PC-9 (cell line): ENCODE measurements at regions not wholly inside any gene's neighbourhood (a gene's known extent, or its start where the extent isn't known, plus 50 kb on each side); places are given as distances from the start of the nearest gene placed in this dataset.

Experiments used
- BruUV-seq: library from RNA; stranded (reverse); fragments of 400-500 nt; replicated peaks from 2 replicates; lab custom pipeline; 2021; lab: Mats Ljungman, UMichigan
- CTCF ChIA-PET: fragments of 300-600 bp; sonication (Branson Sonifier 250); formaldehyde crosslinking; loops from one replicate; lab custom pipeline; 2022; ENCODE audit warnings: antibody characterized with exemption; lab: Charles Lee
- POLR2A ChIA-PET: fragments of 300-600 bp; sonication (Branson Sonifier 250); formaldehyde crosslinking; loops from one replicate; lab custom pipeline; 2022; ENCODE audit warnings: antibody characterized with exemption; ENCODE audit not compliant: unreplicated experiment; lab: Charles Lee
- DNase-seq, 2 experiments: peaks; one replicate each; pipeline versions ENCODE4 v3.0.0 to v3.0.0-alpha.2; 2015 to 2022; ENCODE audit warnings: mixed read lengths in 1 of 2
- H2AFZ ChIP-seq: fragments of 200-600 bp; sonication (generic); 2 replicates; pipeline ENCODE4 v1.8.1; 2017; ENCODE audit warnings: antibody characterized with exemption
- H3F3A ChIP-seq: fragments of 200-600 bp; sonication (generic); 2 replicates; pipeline ENCODE4 v1.8.1; 2017; ENCODE audit warnings: antibody characterized with exemption, mild to moderate bottlenecking, low read depth; ENCODE audit not compliant: insufficient read depth
- H3K27ac ChIP-seq: fragments of 200-600 bp; sonication (generic); 2 replicates; pipeline ENCODE4 v1.6.1; 2016; ENCODE audit warnings: mixed run types
- H3K27me3 ChIP-seq: fragments of 200-600 bp; sonication (generic); 2 replicates; pipeline ENCODE4 v1.6.1; 2016; ENCODE audit warnings: low read depth, mixed run types; ENCODE audit not compliant: insufficient read depth
- H3K36me3 ChIP-seq: fragments of 200-600 bp; sonication (generic); 2 replicates; pipeline ENCODE4 v1.6.1; 2016; ENCODE audit warnings: low read depth, mixed run types
- H3K4me1 ChIP-seq: fragments of 200-600 bp; sonication (generic); replicated peaks from 2 replicates; pipeline ENCODE4 v1.6.1; 2016; ENCODE audit warnings: mixed run types; ENCODE audit not compliant: insufficient read depth
- H3K4me2 ChIP-seq: fragments of 200-600 bp; sonication (generic); 2 replicates; pipeline ENCODE4 v1.6.1; 2017; ENCODE audit warnings: mixed run types
- H3K4me3 ChIP-seq: fragments of 200-600 bp; sonication (generic); 2 replicates; pipeline ENCODE4 v1.6.1; 2016; ENCODE audit warnings: mixed run types
- H3K79me2 ChIP-seq: fragments of 200-600 bp; sonication (generic); 2 replicates; pipeline ENCODE4 v1.6.1; 2017; ENCODE audit warnings: low read depth, mixed run types
- H3K9me2 ChIP-seq: fragments of 200-600 bp; sonication (generic); 2 replicates; pipeline ENCODE4 v1.8.1; 2017; ENCODE audit warnings: mild to moderate bottlenecking; ENCODE audit not compliant: insufficient read depth
- H3K9me3 ChIP-seq: fragments of 200-600 bp; sonication (generic); 2 replicates; pipeline ENCODE4 v1.8.1; 2016; ENCODE audit warnings: low read depth; ENCODE audit not compliant: insufficient read depth
- H4K20me1 ChIP-seq: fragments of 200-600 bp; sonication (generic); 2 replicates; pipeline ENCODE4 v1.8.1; 2017; ENCODE audit not compliant: insufficient read depth
- EZH2 ChIP-seq: fragments of 200-600 bp; sonication (generic); IDR thresholded peaks from 2 replicates; pipeline ENCODE4 v1.8.0; 2017; ENCODE audit warnings: antibody characterized with exemption, low read depth
- intact Hi-C: fragments of 100-400 bp; cut with micrococcal nuclease; formaldehyde crosslinking; loops from one replicate; pipeline ENCODE4 v1.10.0; 2022; ENCODE audit not compliant: unreplicated experiment
- TF ChIP-seq, protein P1 (sequence below): fragments of 200-600 bp; sonication (generic); conservative IDR thresholded peaks from 2 replicates; pipeline ENCODE4 v1.6.1; 2017; ENCODE audit warnings: mixed run types, antibody characterized with exemption, mild to moderate bottlenecking, moderate library complexity

DNA sequence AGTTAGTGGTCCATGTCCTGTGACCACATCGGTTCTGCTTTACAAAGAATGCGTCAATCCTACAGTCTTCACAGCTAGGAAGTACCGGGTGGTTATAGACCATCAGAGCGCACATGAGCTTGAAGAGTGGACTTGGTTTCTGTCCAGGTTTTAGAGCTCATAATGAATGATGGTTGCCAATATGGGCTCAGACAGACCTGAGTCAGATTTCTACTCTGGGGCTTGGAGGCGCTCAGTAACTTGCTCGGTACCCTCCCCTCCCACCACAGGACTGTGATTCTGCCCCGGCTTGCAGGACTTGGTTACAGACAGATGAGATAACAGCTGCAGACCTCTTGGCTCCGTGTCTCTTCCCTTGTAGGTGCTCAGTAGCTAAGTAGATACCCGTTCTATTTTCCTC lies 284.7 kb downstream of the TSHZ3 start:
- H3K9me3 ChIP-seq = no peaks in the 10 kb centered on the region
- H3K4me2 ChIP-seq = no peak overlapping the region
- no peaks in the 10 kb centered on the region for H3K79me2 ChIP-seq
- BruUV-seq = no TSS peak
- DNase-seq = no peak
- POLR2A ChIA-PET = no interaction called here
- H3K27ac ChIP-seq = no peak overlapping the region
- TF ChIP-seq, protein P1, sequence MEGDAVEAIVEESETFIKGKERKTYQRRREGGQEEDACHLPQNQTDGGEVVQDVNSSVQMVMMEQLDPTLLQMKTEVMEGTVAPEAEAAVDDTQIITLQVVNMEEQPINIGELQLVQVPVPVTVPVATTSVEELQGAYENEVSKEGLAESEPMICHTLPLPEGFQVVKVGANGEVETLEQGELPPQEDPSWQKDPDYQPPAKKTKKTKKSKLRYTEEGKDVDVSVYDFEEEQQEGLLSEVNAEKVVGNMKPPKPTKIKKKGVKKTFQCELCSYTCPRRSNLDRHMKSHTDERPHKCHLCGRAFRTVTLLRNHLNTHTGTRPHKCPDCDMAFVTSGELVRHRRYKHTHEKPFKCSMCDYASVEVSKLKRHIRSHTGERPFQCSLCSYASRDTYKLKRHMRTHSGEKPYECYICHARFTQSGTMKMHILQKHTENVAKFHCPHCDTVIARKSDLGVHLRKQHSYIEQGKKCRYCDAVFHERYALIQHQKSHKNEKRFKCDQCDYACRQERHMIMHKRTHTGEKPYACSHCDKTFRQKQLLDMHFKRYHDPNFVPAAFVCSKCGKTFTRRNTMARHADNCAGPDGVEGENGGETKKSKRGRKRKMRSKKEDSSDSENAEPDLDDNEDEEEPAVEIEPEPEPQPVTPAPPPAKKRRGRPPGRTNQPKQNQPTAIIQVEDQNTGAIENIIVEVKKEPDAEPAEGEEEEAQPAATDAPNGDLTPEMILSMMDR = no peak
- CTCF ChIA-PET = no interaction called here
- intact Hi-C loops = no loop called here
- H3K4me1 ChIP-seq = no peaks in the 10 kb centered on the region
- H2AFZ ChIP-seq = no peak overlapping the region
- H3F3A ChIP-seq = no peaks in the 10 kb centered on the region
- H3K36me3 ChIP-seq = no peaks in the 10 kb centered on the region
- no peaks in the 10 kb centered on the region for H4K20me1 ChIP-seq
- H3K9me2 ChIP-seq = no peaks in the 10 kb centered on the region
- peaks cover 39% of the 10 kb centered on the region for H3K27me3 ChIP-seq
- no peak overlapping the region for H3K4me3 ChIP-seq

DNA sequence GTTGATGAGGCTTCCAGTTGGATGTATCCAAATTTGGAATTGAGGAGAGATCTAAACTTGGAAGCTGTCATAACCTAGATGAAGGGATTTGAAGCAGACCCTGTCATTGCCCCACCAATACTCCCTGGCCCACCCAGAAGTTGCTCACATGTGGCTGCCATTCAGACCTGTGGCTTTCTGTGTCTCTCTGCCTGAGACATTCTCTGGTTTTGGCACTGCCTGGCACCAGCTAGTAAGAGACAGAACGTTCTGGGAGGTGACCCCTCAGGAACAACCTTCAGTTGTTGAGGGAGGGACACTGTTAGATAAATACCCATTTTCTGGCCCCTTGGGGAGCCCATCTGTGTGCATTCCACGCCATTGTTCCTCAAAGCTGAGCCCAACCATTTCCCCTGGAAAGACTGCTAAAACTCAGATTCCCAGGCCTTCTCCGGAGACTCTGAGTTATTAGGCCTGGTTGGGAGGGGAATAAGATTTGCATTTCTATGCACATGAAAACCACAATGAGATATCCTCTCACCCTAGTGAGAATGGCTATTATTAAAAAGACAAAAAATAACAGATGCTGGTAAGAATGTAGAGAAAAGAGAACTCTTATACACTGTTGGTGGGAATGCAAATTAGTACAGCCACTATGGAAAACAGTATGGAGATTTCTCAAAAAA lies 290.4 kb downstream of the TSHZ3 start:
- BruUV-seq = no TSS peak
- Histone ChIP-seq H3F3A (no peaks in the 10 kb centered on the region), H3K36me3 (no peaks in the 10 kb centered on the region), H4K20me1 (no peaks in the 10 kb centered on the region), H3K79me2 (no peaks in the 10 kb centered on the region), H3K9me2 (no peaks in the 10 kb centered on the region), H3K4me1 (no peaks in the 10 kb centered on the region), H3K4me2 (no peak overlapping the region), H2AFZ (no peak overlapping the region), H3K4me3 (no peak overlapping the region), H3K9me3 (no peaks in the 10 kb centered on the region), H3K27me3 (peaks cover 1% of the 10 kb centered on the region; the same call in 1 of the 2 replicates), H3K27ac (no peak overlapping the region)
- no peak for TF ChIP-seq EZH2
- TF ChIP-seq, protein P1 = no peak
- ChIA-PET CTCF (no interaction called here), POLR2A (no interaction called here)
- no peak for DNase-seq
- intact Hi-C loops = no loop called here

DNA sequence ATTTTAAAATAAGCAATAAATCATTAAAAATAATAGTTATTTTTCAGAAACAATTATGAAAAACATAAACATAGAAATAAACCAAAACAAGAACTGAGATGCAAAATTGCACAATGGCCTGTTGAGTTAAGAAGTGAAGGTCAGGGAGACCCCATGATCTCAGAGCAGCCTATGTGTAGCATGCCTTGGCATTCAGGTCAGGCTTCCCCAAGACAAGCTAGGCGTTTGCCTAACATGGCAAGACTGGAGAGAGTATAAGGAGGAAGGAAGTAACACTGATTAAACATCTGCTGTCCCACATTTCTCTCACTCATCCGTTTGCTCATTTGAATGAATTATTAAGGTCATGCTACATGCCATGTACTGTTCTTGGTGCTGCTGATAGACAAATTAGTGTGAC lies 291.8 kb downstream of the TSHZ3 start:
- no peaks in the 10 kb centered on the region for H3F3A ChIP-seq

More for the DNA sequence above, 291.8 kb downstream of the TSHZ3 start:
- Histone ChIP-seq H3K4me1 (no peaks in the 10 kb centered on the region), H3K4me3 (no peak overlapping the region), H3K9me2 (no peaks in the 10 kb centered on the region), H3K79me2 (no peaks in the 10 kb centered on the region), H3K9me3 (no peaks in the 10 kb centered on the region), H3K27ac (no peak overlapping the region), H3K36me3 (no peaks in the 10 kb centered on the region), H3K27me3 (no peaks in the 10 kb centered on the region), H3K4me2 (no peak overlapping the region), H2AFZ (no peak overlapping the region), H4K20me1 (no peaks in the 10 kb centered on the region)
- TF ChIP-seq EZH2 = no peak
- TF ChIP-seq, protein P1 = no peak
- no TSS peak for BruUV-seq
- DNase-seq = no peak
- intact Hi-C loops = no loop called here
- ChIA-PET POLR2A (no interaction called here), CTCF (no interaction called here)
